OCI-LY1 (cell line): ENCODE measurements at regions not wholly inside any gene's neighbourhood (a gene's known extent, or its start where the extent isn't known, plus 50 kb on each side); places are given as distances from the start of the nearest gene placed in this dataset.

Source experiments
- H2AFZ ChIP-seq: fragments of 200-600 bp; sonication (generic), shearing (Covaris generic); 2 replicates; pipeline ENCODE4 v1.6.0; 2014; ENCODE audit warnings: antibody characterized with exemption, mild to moderate bottlenecking, low read length
- H3F3A ChIP-seq: fragments of 200-600 bp; sonication (generic), shearing (Covaris generic); 2 replicates; pipeline ENCODE4 v1.6.0; 2014; ENCODE audit warnings: mild to moderate bottlenecking, antibody characterized with exemption, low read length, moderate library complexity; ENCODE audit not compliant: insufficient read depth
- H3K27ac ChIP-seq: fragments of 200-600 bp; sonication (generic); 2 replicates; pipeline ENCODE4 v1.5.1; 2014; ENCODE audit warnings: low read length, mixed run types, mild to moderate bottlenecking, low read depth; ENCODE audit not compliant: poor library complexity, severe bottlenecking
- H3K27me3 ChIP-seq: fragments of 200-600 bp; sonication (generic); 2 replicates; pipeline ENCODE4 v1.6.0; 2014; ENCODE audit warnings: antibody characterized with exemption, mild to moderate bottlenecking, low read length, moderate library complexity; ENCODE audit not compliant: insufficient read depth
- H3K36me3 ChIP-seq: fragments of 200-600 bp; sonication (generic); 2 replicates; pipeline ENCODE4 v1.6.1; 2014; ENCODE audit warnings: mild to moderate bottlenecking, antibody characterized with exemption, low read length, moderate library complexity, mixed read lengths; ENCODE audit not compliant: insufficient read depth
- H3K4me1 ChIP-seq: fragments of 200-600 bp; sonication (generic); 2 replicates; pipeline ENCODE4 v1.5.1; 2014; ENCODE audit warnings: mild to moderate bottlenecking, low read length, moderate library complexity; ENCODE audit not compliant: insufficient read depth, severe bottlenecking
- H3K4me2 ChIP-seq: fragments of 200-600 bp; sonication (generic), shearing (Covaris generic); 2 replicates; pipeline ENCODE4 v1.6.1; 2014; ENCODE audit warnings: low read length
- H3K4me3 ChIP-seq: fragments of 200-600 bp; sonication (generic); 2 replicates; pipeline ENCODE4 v1.5.1; 2014; ENCODE audit warnings: low read length, low read depth, mild to moderate bottlenecking, mixed read lengths; ENCODE audit not compliant: poor library complexity, severe bottlenecking
- H3K79me2 ChIP-seq: fragments of 200-600 bp; shearing (Covaris generic); 2 replicates; pipeline ENCODE4 v1.6.1; 2016; ENCODE audit warnings: mixed run types, low read length, mixed read lengths; ENCODE audit not compliant: insufficient read depth
- H3K9ac ChIP-seq: fragments of 200-600 bp; sonication (generic), shearing (Covaris generic); 2 replicates; pipeline ENCODE4 v1.6.1; 2014; ENCODE audit warnings: mild to moderate bottlenecking, low read length, mixed read lengths
- H3K9me2 ChIP-seq: fragments of 200-600 bp; sonication (generic), shearing (Covaris generic); 2 replicates; pipeline ENCODE4 v1.6.1; 2014; ENCODE audit warnings: low read depth, mild to moderate bottlenecking, low read length, mixed read lengths
- H3K9me3 ChIP-seq: fragments of 200-600 bp; shearing (Covaris generic); 2 replicates; pipeline ENCODE4 v1.6.1; 2014; ENCODE audit warnings: low read length, mixed read lengths
- H4K20me1 ChIP-seq: fragments of 200-600 bp; sonication (generic), shearing (Covaris generic); 2 replicates; pipeline ENCODE4 v1.6.0; 2016; ENCODE audit warnings: mild to moderate bottlenecking, low read length; ENCODE audit not compliant: insufficient read depth
- EZH2 ChIP-seq: fragments of 200-600 bp; sonication (generic), shearing (Covaris generic); IDR thresholded peaks from 2 replicates; pipeline ENCODE4 v1.8.0; 2017; ENCODE audit warnings: borderline replicate concordance, mixed run types, mild to moderate bottlenecking, antibody characterized with exemption, low read length, moderate library complexity, mixed read lengths
- TF ChIP-seq, protein P1 (sequence below): fragments of 200-600 bp; sonication (generic), shearing (Covaris generic); IDR thresholded peaks from 2 replicates; pipeline ENCODE4 v1.5.1; 2017; ENCODE audit warnings: mild to moderate bottlenecking, antibody characterized with exemption, low read length, moderate library complexity, mixed read lengths

DNA sequence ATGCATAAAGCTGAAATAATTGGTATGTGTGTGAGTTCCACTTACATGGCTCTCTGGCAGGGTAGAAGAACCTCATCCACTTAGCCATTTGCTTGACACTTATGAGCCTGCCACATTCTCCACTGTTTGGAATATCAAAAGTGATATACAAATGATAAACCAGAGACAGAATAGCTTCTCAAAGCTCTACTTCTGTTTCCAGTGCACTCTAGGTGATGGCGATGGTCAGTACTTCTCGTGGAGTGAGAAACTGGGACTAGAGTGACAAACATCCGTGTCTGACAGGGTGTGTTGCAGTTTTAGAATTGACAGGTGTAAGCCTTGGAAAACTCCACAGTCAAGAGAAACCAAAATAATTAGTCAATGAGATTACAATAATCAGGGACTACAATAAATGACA is 935.8 kb upstream of the TYRP1 start:
- no peak overlapping the region for H2AFZ ChIP-seq
- no peaks in the 10 kb centered on the region for H3F3A ChIP-seq
- H3K4me3 ChIP-seq, result no peak overlapping the region
- no peaks in the 10 kb centered on the region for H3K27me3 ChIP-seq
- H3K4me1 ChIP-seq, result no peaks in the 10 kb centered on the region
- no peaks in the 10 kb centered on the region for H3K79me2 ChIP-seq
- no peak overlapping the region for H3K9ac ChIP-seq
- H3K9me2 ChIP-seq, result no peaks in the 10 kb centered on the region
- TF ChIP-seq, protein P1, sequence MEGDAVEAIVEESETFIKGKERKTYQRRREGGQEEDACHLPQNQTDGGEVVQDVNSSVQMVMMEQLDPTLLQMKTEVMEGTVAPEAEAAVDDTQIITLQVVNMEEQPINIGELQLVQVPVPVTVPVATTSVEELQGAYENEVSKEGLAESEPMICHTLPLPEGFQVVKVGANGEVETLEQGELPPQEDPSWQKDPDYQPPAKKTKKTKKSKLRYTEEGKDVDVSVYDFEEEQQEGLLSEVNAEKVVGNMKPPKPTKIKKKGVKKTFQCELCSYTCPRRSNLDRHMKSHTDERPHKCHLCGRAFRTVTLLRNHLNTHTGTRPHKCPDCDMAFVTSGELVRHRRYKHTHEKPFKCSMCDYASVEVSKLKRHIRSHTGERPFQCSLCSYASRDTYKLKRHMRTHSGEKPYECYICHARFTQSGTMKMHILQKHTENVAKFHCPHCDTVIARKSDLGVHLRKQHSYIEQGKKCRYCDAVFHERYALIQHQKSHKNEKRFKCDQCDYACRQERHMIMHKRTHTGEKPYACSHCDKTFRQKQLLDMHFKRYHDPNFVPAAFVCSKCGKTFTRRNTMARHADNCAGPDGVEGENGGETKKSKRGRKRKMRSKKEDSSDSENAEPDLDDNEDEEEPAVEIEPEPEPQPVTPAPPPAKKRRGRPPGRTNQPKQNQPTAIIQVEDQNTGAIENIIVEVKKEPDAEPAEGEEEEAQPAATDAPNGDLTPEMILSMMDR, result no peak
- TF ChIP-seq EZH2, result no peak
- H3K36me3 ChIP-seq, result no peaks in the 10 kb centered on the region
- no peak overlapping the region for H3K27ac ChIP-seq
- no peaks in the 10 kb centered on the region for H3K9me3 ChIP-seq
- no peaks in the 10 kb centered on the region for H4K20me1 ChIP-seq
- no peak overlapping the region for H3K4me2 ChIP-seq

GRCh38 chr9:11758016-11758415 is 935.2 kb upstream of the TYRP1 start:
- Histone ChIP-seq H3K9me3 (no peaks in the 10 kb centered on the region), H3K79me2 (no peaks in the 10 kb centered on the region)
- TF ChIP-seq, protein P1, result no peak
- TF ChIP-seq EZH2, result no peak

GRCh38 chr9:11779971-11780370 is 913.2 kb upstream of the TYRP1 start:
- H2AFZ ChIP-seq, result no peak overlapping the region
- H3K9ac ChIP-seq, result no peak overlapping the region
- H3K27me3 ChIP-seq, result no peaks in the 10 kb centered on the region
- H3K9me2 ChIP-seq, result no peaks in the 10 kb centered on the region
- H3K79me2 ChIP-seq, result no peaks in the 10 kb centered on the region
- no peaks in the 10 kb centered on the region for H3K4me1 ChIP-seq
- no peaks in the 10 kb centered on the region for H3K9me3 ChIP-seq
- H3K4me2 ChIP-seq, result no peak overlapping the region
- H4K20me1 ChIP-seq, result no peaks in the 10 kb centered on the region
- no peaks in the 10 kb centered on the region for H3K36me3 ChIP-seq
- TF ChIP-seq, protein P1, result no peak
- TF ChIP-seq EZH2, result no peak
- no peak overlapping the region for H3K4me3 ChIP-seq
- no peak overlapping the region for H3K27ac ChIP-seq
- no peaks in the 10 kb centered on the region for H3F3A ChIP-seq

More at GRCh38 chr9:11758016-11758415, 935.2 kb upstream of the TYRP1 start:
- H2AFZ ChIP-seq, result no peak overlapping the region
- no peak overlapping the region for H3K4me3 ChIP-seq
- H3K36me3 ChIP-seq, result no peaks in the 10 kb centered on the region
- no peaks in the 10 kb centered on the region for H3F3A ChIP-seq
- no peak overlapping the region for H3K4me2 ChIP-seq
- H3K9ac ChIP-seq, result no peak overlapping the region
- H3K27me3 ChIP-seq, result no peaks in the 10 kb centered on the region
- H4K20me1 ChIP-seq, result no peaks in the 10 kb centered on the region
- no peaks in the 10 kb centered on the region for H3K4me1 ChIP-seq
- no peaks in the 10 kb centered on the region for H3K9me2 ChIP-seq
- H3K27ac ChIP-seq, result no peak overlapping the region
